HEK293 (cell line): ENCODE measurements at regions not wholly inside any gene's neighbourhood (a gene's known extent, or its start where the extent isn't known, plus 50 kb on each side); places are given as distances from the start of the nearest gene placed in this dataset.

ENCODE experiments used
- CTCF ChIA-PET: fragments of 350-600 bp; formaldehyde crosslinking; extraction: SDS; loops from one replicate; lab custom pipeline; 2021; ENCODE audit warnings: antibody characterized with exemption; lab: Yijun Ruan, JAX
- POLR2A ChIA-PET: fragments of 300-600 bp; formaldehyde crosslinking; extraction: SDS; loops from one replicate; lab custom pipeline; 2020; ENCODE audit warnings: antibody characterized with exemption, inconsistent platforms; lab: Yijun Ruan, JAX
- H3K27ac ChIP-seq: fragments of 200-500 bp; sonication (Bioruptor generic); 2 replicates; pipeline ENCODE4 v1.5.1; 2014; ENCODE audit warnings: low read depth, low read length, control low read depth, inconsistent platforms; ENCODE audit errors: extremely low read depth
- H3K36me3 ChIP-seq, 2 experiments: fragments of 200-500 bp in 1 of 2; sonication (Bioruptor generic) in 1 of 2; 1 replicate in 1 of 2; 2 replicates in 1 of 2; pipeline ENCODE4 v1.5.1; 2014 to 2017; ENCODE audit warnings: inconsistent platforms in 2 of 2, low read length in 2 of 2; ENCODE audit not compliant: control insufficient read depth in 2 of 2, insufficient read depth in 1 of 2
- H3K4me1 ChIP-seq: fragments of 200-500 bp; sonication (Bioruptor generic); 2 replicates; pipeline ENCODE4 v1.5.1; 2014; ENCODE audit warnings: mild to moderate bottlenecking, low read length, inconsistent platforms; ENCODE audit not compliant: control insufficient read depth, insufficient read depth
- H3K4me3 ChIP-seq: 2 replicates; pipeline ENCODE4 v1.5.1; 2011; ENCODE audit warnings: low read depth, mild to moderate bottlenecking, control low read depth, low read length, moderate library complexity
- H3K9me3 ChIP-seq: fragments of 200-500 bp; sonication (Bioruptor generic); 2 replicates; pipeline ENCODE4 v1.5.1; 2014; ENCODE audit warnings: low read depth, low read length, inconsistent platforms; ENCODE audit not compliant: control insufficient read depth, insufficient read depth
- EGR2 ChIP-seq: fragments of 450-650 bp; formaldehyde crosslinking; IDR thresholded peaks from 2 replicates; pipeline ENCODE4 v1.5.1; 2016; ENCODE audit warnings: low read depth, missing biosample characterization, missing genetic modification characterization
- HOXC10 ChIP-seq: sonication (generic); formaldehyde crosslinking; IDR thresholded peaks from 2 replicates; pipeline ENCODE4 v1.8.1; 2023; ENCODE audit warnings: mild to moderate bottlenecking, missing genetic modification reagents
- MYNN ChIP-seq: fragments of 450-650 bp; formaldehyde crosslinking; IDR thresholded peaks from 2 replicates; pipeline ENCODE4 v1.5.1; 2016; ENCODE audit warnings: missing biosample characterization, missing genetic modification characterization, borderline replicate concordance
- WT1 ChIP-seq: fragments of 450-650 bp; formaldehyde crosslinking; IDR thresholded peaks from 2 replicates; pipeline ENCODE4 v1.5.1; 2016; ENCODE audit warnings: missing biosample characterization, missing genetic modification characterization
- ZBTB44 ChIP-seq: fragments of 450-650 bp; IDR thresholded peaks from 2 replicates; pipeline ENCODE4 v1.5.1; 2018; ENCODE audit warnings: missing biosample characterization, mild to moderate bottlenecking, missing genetic modification characterization
- ZBTB49 ChIP-seq: fragments of 450-650 bp; formaldehyde crosslinking; IDR thresholded peaks from 2 replicates; pipeline ENCODE4 v1.5.1; 2016; ENCODE audit warnings: missing biosample characterization, missing genetic modification characterization, low read depth
- ZBTB8A ChIP-seq: fragments of 450-650 bp; formaldehyde crosslinking; IDR thresholded peaks from 2 replicates; pipeline ENCODE4 v1.5.1; 2016; ENCODE audit warnings: missing biosample characterization, missing genetic modification characterization
- ZNF114 ChIP-seq: fragments of 450-650 bp; formaldehyde crosslinking; IDR thresholded peaks from 2 replicates; pipeline ENCODE4 v1.5.0; 2017; ENCODE audit warnings: missing biosample characterization, missing genetic modification characterization
- ZNF155 ChIP-seq: fragments of 450-650 bp; formaldehyde crosslinking; IDR thresholded peaks from 2 replicates; pipeline ENCODE4 v1.5.1; 2016; ENCODE audit warnings: missing biosample characterization, missing genetic modification characterization
- ZNF184 ChIP-seq: fragments of 450-650 bp; IDR thresholded peaks from 2 replicates; pipeline ENCODE4 v1.5.1; 2018; ENCODE audit warnings: missing biosample characterization, mild to moderate bottlenecking, missing genetic modification characterization
- ZNF23 ChIP-seq: fragments of 450-650 bp; formaldehyde crosslinking; IDR thresholded peaks from 2 replicates; pipeline ENCODE4 v1.5.1; 2016; ENCODE audit warnings: missing biosample characterization, missing genetic modification characterization, borderline replicate concordance
- ZNF248 ChIP-seq: fragments of 450-650 bp; formaldehyde crosslinking; IDR thresholded peaks from 2 replicates; pipeline ENCODE4 v1.5.1; 2017; ENCODE audit warnings: missing biosample characterization, missing genetic modification characterization
- ZNF280D ChIP-seq: fragments of 450-650 bp; formaldehyde crosslinking; IDR thresholded peaks from 2 replicates; pipeline ENCODE4 v1.5.1; 2016; ENCODE audit warnings: missing biosample characterization, missing genetic modification characterization
- ZNF292 ChIP-seq: fragments of 450-650 bp; formaldehyde crosslinking; IDR thresholded peaks from 2 replicates; pipeline ENCODE4 v1.5.1; 2016; ENCODE audit warnings: low read depth, missing biosample characterization, missing genetic modification characterization, borderline replicate concordance
- ZNF324 ChIP-seq: fragments of 450-650 bp; formaldehyde crosslinking; IDR thresholded peaks from 2 replicates; pipeline ENCODE4 v1.5.1; 2016; ENCODE audit warnings: missing biosample characterization, missing genetic modification characterization
- ZNF514 ChIP-seq: fragments of 450-650 bp; formaldehyde crosslinking; IDR thresholded peaks from 2 replicates; pipeline ENCODE4 v1.5.1; 2016; ENCODE audit warnings: missing biosample characterization, missing genetic modification characterization
- ZNF548 ChIP-seq: fragments of 450-650 bp; formaldehyde crosslinking; IDR thresholded peaks from 2 replicates; pipeline ENCODE4 v1.5.1; 2016; ENCODE audit warnings: missing biosample characterization, missing genetic modification characterization
- ZNF654 ChIP-seq: fragments of 450-650 bp; formaldehyde crosslinking; IDR thresholded peaks from 2 replicates; pipeline ENCODE4 v1.5.1; 2016; ENCODE audit warnings: low read depth, missing biosample characterization, missing genetic modification characterization
- ZNF747 ChIP-seq: fragments of 450-650 bp; formaldehyde crosslinking; IDR thresholded peaks from 2 replicates; pipeline ENCODE4 v1.5.1; 2016; ENCODE audit warnings: missing biosample characterization, missing genetic modification characterization
- ZNF792 ChIP-seq: fragments of 450-650 bp; formaldehyde crosslinking; IDR thresholded peaks from 2 replicates; pipeline ENCODE4 v1.5.1; 2016; ENCODE audit warnings: missing biosample characterization, missing genetic modification characterization
- ZNF843 ChIP-seq: fragments of 450-650 bp; formaldehyde crosslinking; IDR thresholded peaks from 2 replicates; pipeline ENCODE4 v1.5.1; 2016; ENCODE audit warnings: missing biosample characterization, missing genetic modification characterization
- ZSCAN30 ChIP-seq: fragments of 450-650 bp; IDR thresholded peaks from 2 replicates; pipeline ENCODE4 v1.5.1; 2018; ENCODE audit warnings: missing biosample characterization, mild to moderate bottlenecking, missing genetic modification characterization, moderate library complexity
- TF ChIP-seq, protein P1 (sequence below): fragments of 450-650 bp; formaldehyde crosslinking; IDR thresholded peaks from 2 replicates; pipeline ENCODE4 v1.5.1; 2016; ENCODE audit warnings: missing biosample characterization, missing genetic modification characterization
- TF ChIP-seq, protein P2 (sequence below): fragments of 450-650 bp; formaldehyde crosslinking; IDR thresholded peaks from 2 replicates; pipeline ENCODE4 v1.5.1; 2017; ENCODE audit warnings: missing biosample characterization, missing genetic modification characterization
- TF ChIP-seq, protein P3 (sequence below): fragments of 450-650 bp; formaldehyde crosslinking; IDR thresholded peaks from 2 replicates; pipeline ENCODE4 v1.5.1; 2016; ENCODE audit warnings: missing biosample characterization, missing genetic modification characterization, borderline replicate concordance

DNA sequence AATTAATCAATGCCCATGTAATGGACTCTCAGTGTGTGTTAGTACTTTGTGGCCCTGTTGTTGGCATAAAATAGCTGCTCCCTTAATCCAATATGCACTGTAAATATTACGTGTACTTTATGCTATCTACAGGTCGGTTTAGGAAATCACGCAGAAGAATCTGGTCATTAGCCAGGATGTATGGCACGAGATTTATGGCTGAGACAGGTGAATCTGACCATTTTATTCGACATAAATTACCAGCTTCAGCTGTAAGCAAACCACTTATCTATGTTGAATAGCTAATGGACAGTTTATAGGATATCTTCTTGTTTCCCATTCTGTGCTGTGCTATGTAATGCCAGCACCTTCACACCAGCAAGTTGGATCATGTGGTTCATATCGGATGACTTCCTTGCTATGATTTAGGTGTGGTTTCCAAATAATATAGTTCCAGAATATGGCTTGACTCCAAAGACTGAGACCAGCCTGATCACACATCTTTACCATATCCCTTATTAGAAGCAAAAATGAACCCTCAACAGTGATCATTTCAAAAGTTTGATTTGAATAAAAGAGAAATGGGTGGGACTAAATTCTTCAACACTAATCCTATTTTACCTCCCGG lies 301.4 kb downstream of the AHR start:
- ChIA-PET CTCF (interaction anchor here (0.7 to 1.0 kb wide), 4 partner anchors 13 to 52 kb away, joined by 3 read pairs; no protein-coding TSS in a partner anchor), POLR2A (interaction anchor here (1.4 to 1.8 kb wide), 2 partner anchors 13 to 302 kb away, joined by 3 to 4 read pairs; partner anchors contain the start of gene AHR)
- Histone ChIP-seq H3K27ac (peak overlapping the region; percentile 47), H3K9me3 (no peaks in the 10 kb centered on the region), H3K4me1 (peaks cover 12% of the 10 kb centered on the region), H3K4me3 (no peak overlapping the region), H3K36me3 (no peaks in the 10 kb centered on the region)
- TF ChIP-seq ZNF792 (tag by site-specific recombination) (no peak), ZNF114 (tag by site-specific recombination) (no peak), ZNF654 (tag by site-specific recombination) (no peak), ZNF248 (tag by site-specific recombination) (no peak), ZNF184 (tag by site-specific recombination) (0 out of 2 replicates have a peak, but pooled peaks have one; percentile 49), MYNN (tag by site-specific recombination) (no peak), ZNF514 (tag by site-specific recombination) (no peak), ZNF843 (peak; percentile 91), ZNF155 (tag by site-specific recombination) (no peak), WT1 (tag by site-specific recombination) (peak; percentile 63; the same call in 1 of the 2 replicates), HOXC10 (CRISPR knock-in tag) (no peak), ZBTB8A (tag by site-specific recombination) (no peak), ZSCAN30 (no peak), EGR2 (tag by site-specific recombination) (no peak), ZNF292 (tag by site-specific recombination) (no peak), ZNF548 (tag by site-specific recombination) (no peak), ZNF747 (tag by site-specific recombination) (no peak), ZNF23 (tag by site-specific recombination) (no peak), ZBTB44 (tag by site-specific recombination) (no peak), ZNF324 (tag by site-specific recombination) (no peak), ZBTB49 (tag by site-specific recombination) (no peak), ZNF280D (tag by site-specific recombination) (no peak)
- TF ChIP-seq, protein P1, sequence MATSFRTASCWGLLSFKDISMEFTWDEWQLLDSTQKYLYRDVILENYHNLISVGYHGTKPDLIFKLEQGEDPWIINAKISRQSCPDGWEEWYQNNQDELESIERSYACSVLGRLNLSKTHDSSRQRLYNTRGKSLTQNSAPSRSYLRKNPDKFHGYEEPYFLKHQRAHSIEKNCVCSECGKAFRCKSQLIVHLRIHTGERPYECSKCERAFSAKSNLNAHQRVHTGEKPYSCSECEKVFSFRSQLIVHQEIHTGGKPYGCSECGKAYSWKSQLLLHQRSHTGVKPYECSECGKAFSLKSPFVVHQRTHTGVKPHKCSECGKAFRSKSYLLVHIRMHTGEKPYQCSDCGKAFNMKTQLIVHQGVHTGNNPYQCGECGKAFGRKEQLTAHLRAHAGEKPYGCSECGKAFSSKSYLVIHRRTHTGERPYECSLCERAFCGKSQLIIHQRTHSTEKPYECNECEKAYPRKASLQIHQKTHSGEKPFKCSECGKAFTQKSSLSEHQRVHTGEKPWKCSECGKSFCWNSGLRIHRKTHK, result no peak
- TF ChIP-seq, protein P2, sequence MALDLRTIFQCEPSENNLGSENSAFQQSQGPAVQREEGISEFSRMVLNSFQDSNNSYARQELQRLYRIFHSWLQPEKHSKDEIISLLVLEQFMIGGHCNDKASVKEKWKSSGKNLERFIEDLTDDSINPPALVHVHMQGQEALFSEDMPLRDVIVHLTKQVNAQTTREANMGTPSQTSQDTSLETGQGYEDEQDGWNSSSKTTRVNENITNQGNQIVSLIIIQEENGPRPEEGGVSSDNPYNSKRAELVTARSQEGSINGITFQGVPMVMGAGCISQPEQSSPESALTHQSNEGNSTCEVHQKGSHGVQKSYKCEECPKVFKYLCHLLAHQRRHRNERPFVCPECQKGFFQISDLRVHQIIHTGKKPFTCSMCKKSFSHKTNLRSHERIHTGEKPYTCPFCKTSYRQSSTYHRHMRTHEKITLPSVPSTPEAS (tag by site-specific recombination), result peak; percentile 50; the same call in 1 of the 2 replicates
- TF ChIP-seq, protein P3, sequence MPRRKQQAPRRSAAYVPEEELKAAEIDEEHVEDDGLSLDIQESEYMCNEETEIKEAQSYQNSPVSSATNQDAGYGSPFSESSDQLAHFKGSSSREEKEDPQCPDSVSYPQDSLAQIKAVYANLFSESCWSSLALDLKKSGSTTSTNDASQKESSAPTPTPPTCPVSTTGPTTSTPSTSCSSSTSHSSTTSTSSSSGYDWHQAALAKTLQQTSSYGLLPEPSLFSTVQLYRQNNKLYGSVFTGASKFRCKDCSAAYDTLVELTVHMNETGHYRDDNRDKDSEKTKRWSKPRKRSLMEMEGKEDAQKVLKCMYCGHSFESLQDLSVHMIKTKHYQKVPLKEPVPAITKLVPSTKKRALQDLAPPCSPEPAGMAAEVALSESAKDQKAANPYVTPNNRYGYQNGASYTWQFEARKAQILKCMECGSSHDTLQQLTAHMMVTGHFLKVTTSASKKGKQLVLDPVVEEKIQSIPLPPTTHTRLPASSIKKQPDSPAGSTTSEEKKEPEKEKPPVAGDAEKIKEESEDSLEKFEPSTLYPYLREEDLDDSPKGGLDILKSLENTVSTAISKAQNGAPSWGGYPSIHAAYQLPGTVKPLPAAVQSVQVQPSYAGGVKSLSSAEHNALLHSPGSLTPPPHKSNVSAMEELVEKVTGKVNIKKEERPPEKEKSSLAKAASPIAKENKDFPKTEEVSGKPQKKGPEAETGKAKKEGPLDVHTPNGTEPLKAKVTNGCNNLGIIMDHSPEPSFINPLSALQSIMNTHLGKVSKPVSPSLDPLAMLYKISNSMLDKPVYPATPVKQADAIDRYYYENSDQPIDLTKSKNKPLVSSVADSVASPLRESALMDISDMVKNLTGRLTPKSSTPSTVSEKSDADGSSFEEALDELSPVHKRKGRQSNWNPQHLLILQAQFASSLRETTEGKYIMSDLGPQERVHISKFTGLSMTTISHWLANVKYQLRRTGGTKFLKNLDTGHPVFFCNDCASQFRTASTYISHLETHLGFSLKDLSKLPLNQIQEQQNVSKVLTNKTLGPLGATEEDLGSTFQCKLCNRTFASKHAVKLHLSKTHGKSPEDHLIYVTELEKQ (tag by site-specific recombination), result peak; percentile 84; the same call in 1 of the 2 replicates
